ENCODE measurements at regions not wholly inside any gene's neighbourhood (a gene's known extent, or its start where the extent isn't known, plus 50 kb on each side); places are given as distances from the start of the nearest gene placed in this dataset.

GRCh38 chr5:8366266-8366665 is 497.3 kb downstream of the MTRR start:
- no peak overlapping the region for H3K4me3 ChIP-seq (ENCODE audit: low read depth, low read length)
- TF ChIP-seq CTCF (IDR thresholded peaks at IDR 0.05) = no peak
- H3K4me2 ChIP-seq (ENCODE audit: low read length) = no peak overlapping the region
- H3K27me3 ChIP-seq (ENCODE audit: control insufficient read depth, insufficient read depth, low read length) = no peaks in the 10 kb centered on the region
- no peaks in the 10 kb centered on the region for H3K4me1 ChIP-seq
- H3K79me2 ChIP-seq = no peaks in the 10 kb centered on the region
- H3K27ac ChIP-seq = no peak overlapping the region
- no peaks in the 10 kb centered on the region for H3K9me3 ChIP-seq (ENCODE audit: control insufficient read depth, low read length)
- no peaks in the 10 kb centered on the region for H3K36me3 ChIP-seq (ENCODE audit: control insufficient read depth, insufficient read depth, low read length)
- H3K9ac ChIP-seq = no peak overlapping the region
- no peak overlapping the region for H2AFZ ChIP-seq

GRCh38 chr5:8376478-8376877 is 507.5 kb downstream of the MTRR start:
- Histone ChIP-seq H3K27me3 (ENCODE audit: control insufficient read depth, insufficient read depth, low read length) (no peaks in the 10 kb centered on the region), H3K9me3 (ENCODE audit: control insufficient read depth, low read length) (no peaks in the 10 kb centered on the region), H3K4me2 (ENCODE audit: low read length) (no peak overlapping the region), H2AFZ (no peak overlapping the region), H3K27ac (no peak overlapping the region), H3K36me3 (ENCODE audit: control insufficient read depth, insufficient read depth, low read length) (no peaks in the 10 kb centered on the region), H3K4me3 (ENCODE audit: low read depth, low read length) (no peak overlapping the region), H3K9ac (no peak overlapping the region), H3K79me2 (no peaks in the 10 kb centered on the region), H3K4me1 (no peaks in the 10 kb centered on the region)
- no peak for TF ChIP-seq CTCF (IDR thresholded peaks at IDR 0.05)

- Histone ChIP-seq H3K4me1 (no peaks in the 10 kb centered on the region), H3K9me3 (ENCODE audit: control insufficient read depth, low read length) (no peaks in the 10 kb centered on the region), H3K27ac (no peak overlapping the region), H3K9ac (no peak overlapping the region), H3K4me2 (ENCODE audit: low read length) (no peak overlapping the region), H3K4me3 (ENCODE audit: low read depth, low read length) (no peak overlapping the region), H3K27me3 (ENCODE audit: control insufficient read depth, insufficient read depth, low read length) (no peaks in the 10 kb centered on the region), H3K36me3 (ENCODE audit: control insufficient read depth, insufficient read depth, low read length) (no peaks in the 10 kb centered on the region), H3K79me2 (no peaks in the 10 kb centered on the region), H2AFZ (no peak overlapping the region)
- no peak for TF ChIP-seq CTCF (IDR thresholded peaks at IDR 0.05)
Observed at GRCh38 chr5:8381972-8382371, 513.0 kb downstream of the MTRR start.

- H3K4me3 ChIP-seq (ENCODE audit: low read depth, low read length) = no peak overlapping the region
- H3K27ac ChIP-seq = no peak overlapping the region
- no peaks in the 10 kb centered on the region for H3K36me3 ChIP-seq (ENCODE audit: control insufficient read depth, insufficient read depth, low read length)
- no peak overlapping the region for H3K4me2 ChIP-seq (ENCODE audit: low read length)
- TF ChIP-seq CTCF (IDR thresholded peaks at IDR 0.05) = no peak
- H3K27me3 ChIP-seq (ENCODE audit: control insufficient read depth, insufficient read depth, low read length) = no peaks in the 10 kb centered on the region
- no peaks in the 10 kb centered on the region for H3K9me3 ChIP-seq (ENCODE audit: control insufficient read depth, low read length)
- no peak overlapping the region for H3K9ac ChIP-seq
- H2AFZ ChIP-seq = no peak overlapping the region
- no peaks in the 10 kb centered on the region for H3K79me2 ChIP-seq
- no peaks in the 10 kb centered on the region for H3K4me1 ChIP-seq
Observed at GRCh38 chr5:8382456-8382855, 513.5 kb downstream of the MTRR start.

- H3K4me3 ChIP-seq (ENCODE audit: low read depth, low read length) = no peak overlapping the region
- no peak overlapping the region for H3K4me2 ChIP-seq (ENCODE audit: low read length)
- H3K27me3 ChIP-seq (ENCODE audit: control insufficient read depth, insufficient read depth, low read length) = no peaks in the 10 kb centered on the region
- no peaks in the 10 kb centered on the region for H3K79me2 ChIP-seq
- no peaks in the 10 kb centered on the region for H3K9me3 ChIP-seq (ENCODE audit: control insufficient read depth, low read length)
- no peak overlapping the region for H2AFZ ChIP-seq
- no peak overlapping the region for H3K9ac ChIP-seq
- no peaks in the 10 kb centered on the region for H3K4me1 ChIP-seq
- H3K27ac ChIP-seq = no peak overlapping the region
- no peaks in the 10 kb centered on the region for H3K36me3 ChIP-seq (ENCODE audit: control insufficient read depth, insufficient read depth, low read length)
- TF ChIP-seq CTCF (IDR thresholded peaks at IDR 0.05) = no peak
Observed at GRCh38 chr5:8383616-8384015, 514.7 kb downstream of the MTRR start.

All from parathyroid adenoma (tissue), 2 donors.